T-helper 1 cell treated with Interleukin-12 subunit alpha and Interleukin-12 subunit beta and Interleukin-4 antibody, amounts not matched to agents 30 ng/mL and 1 ng/mL, for 36 hours (primary cell): ENCODE measurements at regions not wholly inside any gene's neighbourhood (a gene's known extent, or its start where the extent isn't known, plus 50 kb on each side); places are given as distances from the start of the nearest gene placed in this dataset.
"Not testable (repeated sequence)": the region's sequence is repeated elsewhere in the genome, so short reads cannot be mapped to it uniquely, and the experiment has no call there.

Experiments used
- intact Hi-C: fragments of 100-400 bp; cut with micrococcal nuclease; formaldehyde crosslinking; loops from one replicate; pipeline ENCODE4 v1.15.1; 2024

DNA sequence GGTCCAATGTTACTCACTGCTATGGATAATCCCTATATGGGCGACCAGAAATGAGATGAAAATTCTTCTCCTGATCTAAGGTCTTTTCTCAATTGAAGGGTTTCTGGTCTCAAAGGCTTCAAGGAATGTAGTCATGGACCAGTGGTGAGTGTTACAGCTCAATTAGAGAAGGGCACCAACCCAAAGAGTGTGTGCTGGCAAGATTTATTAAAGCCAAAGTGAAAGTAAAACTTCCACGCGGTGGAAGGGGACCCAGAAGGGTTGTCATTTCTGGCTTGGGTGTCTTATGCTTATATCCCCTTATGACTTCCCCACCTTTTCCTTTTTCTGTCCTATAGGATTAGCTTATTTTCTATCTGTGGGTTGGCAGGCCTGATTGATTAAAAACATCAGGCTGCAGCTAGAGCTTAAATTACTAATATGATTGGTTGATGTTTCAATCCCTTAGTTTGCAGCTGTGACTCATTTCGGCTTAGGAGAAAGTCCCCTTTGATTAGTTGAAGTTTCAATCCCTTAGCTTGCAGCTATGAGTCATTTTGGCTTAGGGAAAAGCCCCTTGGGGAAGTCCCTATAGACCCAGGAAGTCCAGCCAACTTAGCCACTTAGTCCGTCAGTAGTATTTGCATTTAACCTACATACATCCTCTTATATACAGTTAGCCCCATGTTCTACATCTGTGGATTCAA lies 179.5 kb upstream of the NLGN4Y start:
- intact Hi-C loops: loop anchor here (2.0 to 5.0 kb wide), 6 partner anchors 16 to 1682 kb away; partner anchors contain the start of gene TMSB4Y

GRCh38 chrY:14351590-14351989 lies 172.7 kb upstream of the NLGN4Y start:
- intact Hi-C loops: no loop called here

- intact Hi-C loops: no loop called here
Observed at GRCh38 chrY:14356154-14356553, 168.2 kb upstream of the NLGN4Y start.

DNA sequence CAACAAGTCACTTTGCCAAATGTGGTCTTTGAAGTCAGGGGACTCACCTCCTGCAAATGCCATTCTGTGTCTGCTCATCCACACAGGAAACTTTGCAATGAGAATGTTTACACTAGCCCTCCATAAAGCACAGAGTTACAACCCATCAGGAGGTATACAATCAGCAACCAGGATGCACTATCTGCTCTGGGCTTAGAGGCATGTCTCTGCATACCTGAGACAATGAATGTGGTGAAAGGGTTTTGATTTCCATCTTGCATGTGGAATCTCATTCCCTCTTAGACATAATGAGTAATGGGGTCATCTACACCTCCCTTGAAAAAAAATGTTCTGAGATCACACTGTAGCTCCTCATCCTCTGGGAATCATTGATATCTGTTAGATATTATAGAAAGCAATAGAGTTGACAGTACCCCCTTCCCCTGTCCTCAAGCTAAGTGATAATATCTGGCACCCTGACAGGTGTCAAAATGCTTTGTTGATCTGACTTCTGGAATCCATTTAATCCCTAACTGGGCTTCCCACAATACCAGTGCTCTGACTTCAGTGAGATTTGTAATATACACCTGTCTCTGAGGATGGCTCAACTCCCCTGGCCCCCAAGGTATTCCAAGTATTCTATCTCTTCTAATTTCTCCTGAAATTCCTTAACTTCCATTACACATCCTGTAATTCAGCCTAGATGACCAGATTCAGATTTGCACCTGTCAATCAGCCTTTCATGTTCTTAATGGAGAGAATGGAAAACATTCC lies 163.4 kb upstream of the NLGN4Y start:
- intact Hi-C loops: loop anchor here (10.0 kb wide), 1 partner anchor 274 kb away; no protein-coding TSS in a partner anchor

DNA sequence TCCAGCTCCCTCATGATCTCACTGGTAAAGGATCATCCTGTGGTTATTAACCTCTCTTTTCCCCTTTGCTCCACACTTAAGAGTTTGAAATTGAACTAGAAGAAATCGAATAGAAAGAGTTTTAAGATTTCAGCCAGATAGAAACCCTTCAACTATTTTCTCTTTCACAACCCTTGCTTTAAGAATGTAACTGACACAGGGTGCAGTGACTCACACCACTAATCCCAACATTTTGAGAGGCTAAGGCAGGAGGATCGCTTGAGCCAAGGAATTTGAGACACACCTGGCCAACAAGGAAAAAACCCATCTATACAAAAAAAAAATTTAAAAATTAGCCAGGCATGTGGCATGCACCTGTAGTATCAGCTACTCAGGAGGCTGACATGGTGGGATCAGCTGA lies 150.7 kb upstream of the NLGN4Y start:
- intact Hi-C loops: no loop called here

DNA sequence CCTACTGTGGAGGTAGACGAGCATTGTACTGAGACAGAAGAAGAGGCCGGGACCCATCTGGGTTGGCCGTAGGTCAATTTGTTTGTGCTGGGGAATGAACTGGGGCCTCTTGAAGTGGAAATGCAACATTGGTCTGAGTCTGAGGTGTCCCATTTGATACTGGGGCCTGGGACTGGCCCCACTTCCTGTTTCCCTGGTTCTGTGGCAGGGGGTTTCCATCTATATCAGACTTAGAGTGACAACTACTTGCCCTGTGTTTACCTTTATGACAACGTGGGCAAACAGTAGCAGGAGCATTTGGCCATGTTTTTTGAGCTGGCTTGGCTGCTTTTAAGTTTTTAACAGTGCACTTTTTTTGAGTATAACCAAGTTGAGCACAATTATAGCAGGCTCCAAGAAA lies 146.1 kb upstream of the NLGN4Y start:
- intact Hi-C loops: no loop called here

- intact Hi-C loops: not testable (repeated sequence)
Observed at GRCh38 chrY:14410549-14411030, 113.7 kb upstream of the NLGN4Y start.

DNA sequence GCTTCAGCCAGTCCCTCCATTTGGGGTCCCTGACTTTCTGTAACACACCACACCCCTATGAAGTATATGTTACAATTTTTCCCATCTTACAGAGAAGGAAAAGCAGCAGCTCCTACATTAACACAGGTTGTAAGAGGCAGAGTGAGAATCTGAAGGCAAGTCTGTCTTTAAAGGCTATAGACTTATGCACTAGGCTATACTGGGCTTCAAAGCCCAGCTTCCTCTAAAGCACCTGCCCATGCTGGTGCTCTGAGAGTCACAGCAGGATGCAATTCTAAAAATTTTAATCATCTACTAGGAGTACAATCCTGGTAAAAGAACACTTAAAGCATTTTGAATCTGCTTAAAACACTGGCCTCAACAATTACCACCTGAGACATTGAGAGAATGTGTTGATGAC lies 113.0 kb upstream of the NLGN4Y start:
- intact Hi-C loops: no loop called here

DNA sequence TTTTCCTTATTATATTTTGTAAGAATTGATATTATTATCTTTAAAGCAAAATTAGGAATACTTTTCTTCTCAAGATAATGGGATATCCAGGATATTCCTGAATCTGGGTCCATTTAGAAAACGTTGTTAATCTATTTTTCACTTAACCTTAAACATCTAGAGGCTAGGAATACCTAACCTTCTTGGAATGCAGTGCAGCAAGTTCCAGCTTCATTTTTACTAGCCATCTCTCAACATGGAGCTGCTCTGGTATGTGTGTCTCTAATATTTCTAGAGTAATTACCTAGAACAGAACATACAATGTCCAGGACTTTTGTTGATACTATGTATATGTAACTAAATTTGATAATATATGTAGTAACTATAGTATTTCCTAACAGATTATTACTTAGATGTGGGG lies 87.8 kb upstream of the NLGN4Y start:
- intact Hi-C loops: no loop called here

- intact Hi-C loops: no loop called here
Observed at GRCh38 chrY:14437626-14438025, 86.7 kb upstream of the NLGN4Y start.

DNA sequence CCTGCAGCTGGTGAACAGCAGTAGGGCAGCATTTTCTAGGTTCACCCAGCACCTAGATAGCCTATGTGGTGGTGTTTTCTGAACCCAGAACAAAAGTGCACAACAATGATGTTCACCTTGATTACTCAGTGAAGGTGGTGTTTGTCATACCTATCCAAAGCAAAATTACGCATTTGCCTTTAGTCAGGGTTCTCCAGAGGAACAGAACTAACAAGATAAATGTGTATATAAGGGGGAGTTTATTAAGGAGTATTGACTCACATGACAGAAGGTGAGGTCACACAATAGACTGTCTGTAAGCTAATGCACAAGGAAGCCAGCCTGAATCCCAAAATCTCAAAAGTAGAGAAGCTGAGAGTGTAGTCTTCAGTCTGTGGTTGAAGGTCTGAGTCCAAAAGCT lies 85.9 kb upstream of the NLGN4Y start:
- intact Hi-C loops: no loop called here

DNA sequence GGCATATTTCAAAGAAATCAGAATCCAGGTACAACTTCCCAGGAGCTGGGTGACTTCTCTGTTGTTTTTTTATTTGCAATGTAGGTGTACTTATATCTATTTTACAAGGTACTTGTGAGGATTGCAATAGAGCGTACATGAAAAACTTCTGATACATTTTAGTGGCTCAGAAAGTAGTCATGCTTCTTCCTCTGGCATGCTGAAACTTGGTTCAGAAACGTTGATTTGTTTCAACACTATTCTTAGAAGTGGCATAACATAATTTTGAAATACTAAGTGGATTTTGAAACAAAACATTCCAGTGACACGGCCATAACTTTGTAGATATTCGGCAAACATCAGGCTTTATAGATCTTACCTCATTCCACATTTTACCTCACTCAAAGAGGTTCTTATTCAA lies 79.8 kb upstream of the NLGN4Y start:
- intact Hi-C loops: no loop called here

DNA sequence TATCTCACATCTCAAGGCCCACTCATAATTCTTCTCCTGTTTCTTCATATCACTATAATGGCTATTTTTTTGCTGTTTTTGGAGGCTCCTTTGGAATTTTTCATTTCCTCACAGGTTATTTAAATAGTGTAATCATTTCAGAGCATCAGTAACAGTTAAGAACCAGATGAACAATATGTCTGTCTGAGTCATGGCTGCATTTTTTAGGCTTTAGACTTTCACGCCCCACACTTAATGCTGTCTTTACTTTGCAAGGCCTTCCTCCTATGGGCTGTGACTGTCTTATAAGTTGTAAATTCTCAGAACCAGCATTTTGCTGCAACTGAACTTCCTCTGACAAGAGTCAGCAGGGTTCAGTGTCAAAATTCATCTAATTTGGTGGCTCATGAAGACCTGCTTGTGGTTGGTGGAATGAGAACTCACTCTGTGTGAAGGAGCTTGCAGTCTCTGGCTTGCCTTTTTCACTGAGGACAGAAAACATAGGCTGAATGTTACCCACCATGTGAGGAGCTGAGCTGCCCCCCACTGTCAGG lies 56.1 kb upstream of the NLGN4Y start:
- intact Hi-C loops: no loop called here

DNA sequence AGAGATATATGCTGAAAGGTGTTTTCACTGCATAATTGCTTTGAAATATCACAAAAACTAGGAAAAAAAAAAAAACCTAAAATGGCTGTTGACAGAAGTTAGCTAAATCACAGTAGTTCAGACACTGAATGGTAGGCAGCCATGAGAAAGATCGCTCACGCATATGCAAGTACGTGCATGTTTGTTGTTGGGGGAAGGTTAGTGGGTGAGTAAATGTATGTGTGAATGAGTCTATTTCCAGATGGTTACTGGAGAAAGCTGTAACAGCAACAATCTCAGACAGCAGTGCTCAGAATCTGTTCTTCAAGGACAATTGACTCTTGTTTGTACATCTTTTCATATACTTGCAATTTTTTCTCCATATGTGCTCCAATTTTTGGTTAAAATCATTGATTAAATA lies 51.9 kb upstream of the NLGN4Y start:
- intact Hi-C loops: no loop called here

GRCh38 chrY:14473320-14473719 lies 51.0 kb upstream of the NLGN4Y start:
- intact Hi-C loops: no loop called here
